Neuron (in vitro differentiated cells): ENCODE measurements at regions not wholly inside any gene's neighbourhood (a gene's known extent, or its start where the extent isn't known, plus 50 kb on each side); places are given as distances from the start of the nearest gene placed in this dataset.
"Not testable (repeated sequence)": the region's sequence is repeated elsewhere in the genome, so short reads cannot be mapped to it uniquely, and the experiment has no call there.

ENCODE experiments used
- H2AFZ ChIP-seq: one replicate; pipeline ENCODE4 v1.6.1; 2013; ENCODE audit warnings: low read depth, mild to moderate bottlenecking, inconsistent platforms, low read length, moderate library complexity
- H3K27me3 ChIP-seq: one replicate; pipeline ENCODE4 v1.6.1; 2013; ENCODE audit warnings: low read length; ENCODE audit not compliant: insufficient read depth
- H3K36me3 ChIP-seq: one replicate; pipeline ENCODE4 v1.6.1; 2013; ENCODE audit warnings: low read length; ENCODE audit not compliant: insufficient read depth
- H3K4me1 ChIP-seq: one replicate; pipeline ENCODE4 v1.6.1; 2013; ENCODE audit warnings: low read length; ENCODE audit not compliant: insufficient read depth
- H3K4me3 ChIP-seq: 2 replicates; pipeline ENCODE4 v1.5.1; 2013; ENCODE audit warnings: mild to moderate bottlenecking, low read length, moderate library complexity
- H3K9me3 ChIP-seq: one replicate; pipeline ENCODE4 v1.6.1; 2013; ENCODE audit warnings: low read length

DNA sequence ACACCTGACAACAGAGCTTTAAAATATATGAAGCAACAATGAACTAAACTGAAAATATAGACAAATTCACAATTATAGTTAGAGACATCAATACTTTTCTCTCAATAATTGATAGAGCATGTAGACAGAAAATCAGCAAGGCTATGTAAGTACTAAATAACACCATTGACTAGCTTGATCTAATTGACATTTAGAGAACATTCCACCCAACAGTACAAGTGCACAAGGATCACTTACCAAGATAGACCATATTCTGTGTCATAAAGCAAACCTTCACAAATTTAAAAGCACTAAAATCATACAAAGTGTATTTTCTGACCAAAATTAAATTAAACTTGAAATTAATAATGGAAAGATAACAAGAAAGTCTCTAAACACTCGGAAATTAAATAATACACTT, 562.5 kb downstream of the INSC start:
- Histone ChIP-seq H3K36me3 (no peaks in the 10 kb centered on the region), H3K4me1 (no peaks in the 10 kb centered on the region), H2AFZ (no peak overlapping the region), H3K4me3 (no peak overlapping the region), H3K27me3 (no peaks in the 10 kb centered on the region), H3K9me3 (no peaks in the 10 kb centered on the region)

DNA sequence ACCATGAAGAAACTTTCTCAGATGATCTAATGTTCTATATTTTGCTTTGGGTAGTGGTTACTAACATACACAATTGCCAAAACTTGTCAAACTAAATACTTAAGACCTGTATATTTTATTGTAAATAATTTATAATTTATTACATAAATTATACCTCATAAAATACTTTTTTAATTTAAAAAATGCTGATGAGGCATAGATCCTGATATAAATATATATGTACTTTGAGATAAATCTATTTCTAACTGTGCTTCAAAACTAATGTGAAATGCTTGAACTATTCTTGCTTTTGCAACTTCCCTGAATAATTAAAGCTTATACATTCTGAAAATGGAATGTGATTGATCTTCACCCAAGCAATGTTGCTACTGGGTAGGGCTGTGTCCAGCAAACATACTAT, 568.8 kb downstream of the INSC start:
- Histone ChIP-seq H3K9me3 (no peaks in the 10 kb centered on the region), H3K4me3 (no peak overlapping the region), H2AFZ (no peak overlapping the region)

DNA sequence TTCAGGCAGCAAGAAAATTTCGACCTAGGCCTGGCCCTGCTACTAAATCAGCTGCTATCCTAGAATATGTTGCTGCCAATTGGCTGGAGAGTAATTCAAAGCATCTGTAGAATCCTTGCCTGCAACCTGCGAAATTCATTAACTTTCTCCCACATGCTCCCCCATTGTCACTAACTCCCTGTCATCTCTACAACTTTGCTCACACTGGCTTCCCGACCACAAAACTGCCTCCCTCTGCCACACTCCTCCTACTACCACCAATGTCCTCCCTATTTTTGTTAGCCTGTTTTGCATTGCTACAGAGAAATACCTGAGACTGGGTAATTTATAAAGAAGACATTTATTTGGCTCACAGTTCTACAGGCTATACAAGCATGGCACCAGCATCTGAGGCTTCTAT, 570.6 kb downstream of the INSC start:
- Histone ChIP-seq H3K9me3 (no peaks in the 10 kb centered on the region), H3K4me1 (no peaks in the 10 kb centered on the region), H2AFZ (no peak overlapping the region), H3K27me3 (no peaks in the 10 kb centered on the region), H3K4me3 (no peak overlapping the region), H3K36me3 (no peaks in the 10 kb centered on the region)

More for the DNA sequence above, 568.8 kb downstream of the INSC start:
- no peaks in the 10 kb centered on the region for H3K4me1 ChIP-seq
- no peaks in the 10 kb centered on the region for H3K27me3 ChIP-seq
- no peaks in the 10 kb centered on the region for H3K36me3 ChIP-seq

DNA sequence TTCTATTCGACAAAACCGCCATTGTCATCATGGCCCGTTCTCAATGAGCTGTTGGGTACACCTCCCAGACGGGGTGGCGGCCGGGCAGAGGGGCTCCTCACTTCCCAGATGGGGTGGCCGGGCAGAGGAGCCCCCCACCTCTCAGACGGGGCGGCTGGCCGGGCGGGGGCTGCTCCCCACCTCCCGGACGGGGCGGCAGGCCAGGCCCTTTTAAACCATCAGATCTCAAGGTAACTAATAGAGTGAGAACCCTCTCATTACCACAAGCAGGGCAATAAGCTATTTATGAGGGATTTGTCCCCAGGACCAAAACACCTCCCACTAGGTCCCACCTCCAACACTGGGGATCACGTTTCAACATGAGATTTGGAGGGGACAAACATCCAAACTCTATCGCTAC, 571.5 kb downstream of the INSC start:
- not testable (repeated sequence) for H2AFZ ChIP-seq, H3K4me3 ChIP-seq, H3K9me3 ChIP-seq, H3K4me1 ChIP-seq, H3K27me3 ChIP-seq, H3K36me3 ChIP-seq

DNA sequence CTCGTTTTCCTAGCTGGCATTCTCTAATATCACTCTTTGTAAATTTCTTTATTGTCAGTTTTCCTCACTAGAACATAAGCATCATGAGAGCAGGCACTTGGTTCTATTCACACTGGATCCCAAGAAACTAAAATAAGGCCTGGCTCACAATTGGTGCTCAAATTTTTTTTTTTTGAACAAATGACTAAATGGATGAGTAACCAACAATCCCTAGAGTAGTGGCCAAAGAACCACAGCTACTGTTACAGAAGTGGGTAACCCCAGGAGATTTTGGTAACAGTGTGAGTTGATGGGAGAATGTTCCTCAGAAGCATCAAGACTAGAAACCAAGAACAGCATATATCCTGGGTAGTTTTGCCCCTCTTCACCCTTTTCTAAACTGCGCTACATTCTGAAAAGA, 572.6 kb downstream of the INSC start:
- no peak overlapping the region for H3K4me3 ChIP-seq
- no peaks in the 10 kb centered on the region for H3K4me1 ChIP-seq
- H2AFZ ChIP-seq, result no peak overlapping the region
- no peaks in the 10 kb centered on the region for H3K9me3 ChIP-seq
- no peaks in the 10 kb centered on the region for H3K36me3 ChIP-seq
- H3K27me3 ChIP-seq, result no peaks in the 10 kb centered on the region

DNA sequence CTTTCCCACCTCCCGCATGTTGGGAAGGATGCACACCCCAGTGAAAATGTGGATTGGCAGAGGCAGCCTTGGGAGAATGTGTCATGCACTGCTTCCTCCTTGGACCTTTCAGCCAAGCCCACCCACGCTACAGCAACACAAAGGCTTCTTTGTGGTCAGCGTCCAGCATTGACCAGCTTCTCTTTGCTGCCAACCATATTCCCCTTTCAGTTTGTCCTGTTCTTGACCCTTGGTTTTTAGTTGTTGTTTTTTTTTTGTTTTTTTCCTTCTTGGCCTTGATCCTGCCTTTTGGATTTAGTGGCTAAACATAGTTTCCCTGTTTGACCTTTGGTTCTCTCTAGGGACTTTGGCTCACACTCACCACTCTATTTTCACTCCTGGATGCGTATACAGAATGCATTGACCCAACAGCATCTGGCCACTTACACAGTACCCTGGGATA, 573.6 kb downstream of the INSC start:
- H3K36me3 ChIP-seq, result no peaks in the 10 kb centered on the region
- no peaks in the 10 kb centered on the region for H3K27me3 ChIP-seq
- H3K4me3 ChIP-seq, result no peak overlapping the region
- no peak overlapping the region for H2AFZ ChIP-seq
- no peaks in the 10 kb centered on the region for H3K4me1 ChIP-seq
- no peaks in the 10 kb centered on the region for H3K9me3 ChIP-seq

DNA sequence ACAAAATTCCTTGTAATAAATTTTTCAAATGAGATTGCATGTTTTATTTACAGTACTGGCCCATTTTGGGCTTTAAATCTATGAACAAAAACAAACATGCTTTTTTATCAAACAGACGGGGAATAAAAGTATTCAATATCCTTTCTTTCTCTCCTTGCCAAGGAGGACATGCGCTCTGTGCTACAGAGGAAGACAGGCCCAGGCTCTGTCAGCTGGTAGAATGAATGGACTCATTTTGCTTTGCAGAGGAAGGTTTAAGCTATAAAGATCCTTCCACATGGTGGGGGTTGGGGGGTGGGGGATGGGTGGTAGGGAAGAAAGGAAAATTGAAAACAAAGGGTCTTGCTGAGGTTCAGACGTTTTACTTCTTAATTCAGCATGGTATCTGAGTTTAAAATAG, 575.6 kb downstream of the INSC start:
- no peak overlapping the region for H3K4me3 ChIP-seq
- no peaks in the 10 kb centered on the region for H3K36me3 ChIP-seq
- no peaks in the 10 kb centered on the region for H3K9me3 ChIP-seq
- no peaks in the 10 kb centered on the region for H3K27me3 ChIP-seq
- H2AFZ ChIP-seq, result no peak overlapping the region
- H3K4me1 ChIP-seq, result no peaks in the 10 kb centered on the region

DNA sequence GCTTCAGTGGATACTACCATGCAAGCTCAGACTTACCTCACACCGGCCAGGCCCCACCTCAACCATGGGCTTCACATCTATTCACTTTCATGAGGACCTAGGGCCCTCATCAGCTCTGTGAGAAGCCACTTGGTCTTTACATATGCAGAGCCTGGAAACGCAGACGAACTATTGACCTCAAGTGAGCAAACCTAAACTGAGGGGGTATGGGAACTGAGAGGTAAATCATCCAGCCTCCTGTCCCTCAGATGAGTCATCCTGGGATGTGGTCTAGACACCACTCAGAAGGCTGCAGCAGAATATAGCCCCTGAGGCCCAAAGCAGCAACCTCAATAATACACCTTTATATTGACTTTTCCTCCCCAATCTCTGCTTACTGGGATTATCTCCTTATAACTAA, 578.0 kb downstream of the INSC start:
- no peaks in the 10 kb centered on the region for H3K36me3 ChIP-seq
- no peak overlapping the region for H2AFZ ChIP-seq
- H3K4me1 ChIP-seq, result no peaks in the 10 kb centered on the region
- H3K27me3 ChIP-seq, result no peaks in the 10 kb centered on the region
- no peaks in the 10 kb centered on the region for H3K9me3 ChIP-seq
- H3K4me3 ChIP-seq, result no peak overlapping the region

DNA sequence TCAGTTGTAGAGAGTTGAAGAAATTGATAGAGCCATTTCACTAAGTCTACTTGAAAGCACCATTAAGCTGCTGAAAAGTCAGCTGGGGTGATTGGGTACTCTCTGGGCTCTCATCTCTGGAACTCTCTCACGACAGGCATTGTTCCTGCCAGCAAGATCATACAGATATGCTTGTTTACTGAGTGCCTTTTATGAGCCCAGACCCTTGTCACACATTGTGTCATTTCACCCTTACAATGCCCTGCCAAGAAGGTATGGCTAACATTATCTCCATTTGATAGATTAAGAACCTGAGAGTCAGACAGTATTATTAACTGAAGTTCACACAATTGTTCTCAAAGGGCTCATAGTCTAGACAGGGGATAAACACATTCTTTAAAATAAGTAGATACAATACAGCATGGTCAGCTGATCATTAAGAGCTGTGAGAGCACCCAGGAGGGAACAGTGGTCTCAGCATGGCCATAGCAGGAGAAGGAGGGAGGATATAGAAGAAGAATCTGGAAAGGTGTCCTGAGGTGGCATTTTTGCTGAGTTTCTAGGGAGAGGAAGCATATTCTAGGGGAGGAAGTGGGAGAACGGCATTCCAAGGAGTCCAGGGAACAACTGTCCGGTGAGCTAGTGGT, 580.5 kb downstream of the INSC start:
- H2AFZ ChIP-seq, result no peak overlapping the region
- no peaks in the 10 kb centered on the region for H3K4me1 ChIP-seq
- H3K4me3 ChIP-seq, result no peak overlapping the region
- no peaks in the 10 kb centered on the region for H3K9me3 ChIP-seq
- H3K36me3 ChIP-seq, result no peaks in the 10 kb centered on the region
- H3K27me3 ChIP-seq, result no peaks in the 10 kb centered on the region

DNA sequence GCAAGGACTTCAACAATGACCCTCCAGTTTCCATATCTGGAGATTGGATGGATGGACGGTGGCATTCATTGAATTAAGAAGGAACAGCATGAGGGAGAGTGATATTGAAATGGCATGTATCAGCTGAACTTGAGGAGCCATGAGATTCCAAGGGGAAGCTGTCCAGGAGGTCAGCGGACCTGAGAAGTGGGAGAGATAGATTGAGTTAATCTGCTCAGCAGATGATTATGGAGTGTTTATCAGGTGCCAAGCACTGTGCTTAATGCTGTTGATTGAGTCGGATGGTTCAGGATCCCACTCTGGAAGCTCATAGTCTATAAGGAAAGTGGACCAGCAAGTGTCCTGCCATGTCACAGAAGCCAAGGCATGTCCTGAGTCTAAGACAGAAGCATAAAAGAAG, 581.3 kb downstream of the INSC start:
- Histone ChIP-seq H3K36me3 (no peaks in the 10 kb centered on the region), H3K4me3 (no peak overlapping the region), H3K4me1 (no peaks in the 10 kb centered on the region), H2AFZ (no peak overlapping the region), H3K27me3 (no peaks in the 10 kb centered on the region), H3K9me3 (no peaks in the 10 kb centered on the region)

DNA sequence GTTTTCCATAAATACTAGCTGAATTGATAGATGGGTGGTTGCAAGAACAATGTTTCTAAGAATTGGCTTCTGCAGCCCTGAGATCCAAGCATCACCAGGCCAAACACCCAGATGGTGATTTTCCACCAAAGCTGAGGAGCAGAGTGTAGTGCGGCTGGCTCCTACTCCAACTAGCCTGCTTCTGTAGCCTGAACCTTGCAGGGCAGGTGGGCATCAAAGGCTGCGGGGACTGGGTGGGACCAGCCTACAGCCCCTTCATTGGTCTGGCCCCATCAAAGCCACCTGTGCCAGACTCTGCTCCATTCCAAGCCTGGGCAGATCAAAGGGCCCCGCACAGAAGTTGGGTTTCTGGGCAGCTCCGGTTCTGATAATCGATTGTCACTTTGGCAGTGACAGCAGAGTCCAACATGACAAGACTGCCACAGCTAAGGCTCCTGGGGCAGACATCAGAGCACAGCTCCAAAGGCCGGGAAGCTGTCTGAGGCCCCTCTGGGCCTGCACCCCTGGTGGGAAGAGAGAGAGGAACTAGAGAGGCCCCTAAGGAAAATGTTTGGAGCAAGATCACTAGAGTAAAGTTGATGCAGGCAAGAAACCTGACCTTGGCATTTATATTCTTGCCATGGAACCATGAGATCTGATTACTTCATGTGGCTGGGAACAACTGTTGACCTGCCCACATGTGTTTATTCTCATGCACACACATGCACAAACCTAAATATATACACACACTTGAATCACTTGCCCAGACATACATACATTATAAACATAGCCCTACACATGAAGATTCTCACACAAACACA, 582.9 kb downstream of the INSC start:
- H3K27me3 ChIP-seq, result no peaks in the 10 kb centered on the region

DNA sequence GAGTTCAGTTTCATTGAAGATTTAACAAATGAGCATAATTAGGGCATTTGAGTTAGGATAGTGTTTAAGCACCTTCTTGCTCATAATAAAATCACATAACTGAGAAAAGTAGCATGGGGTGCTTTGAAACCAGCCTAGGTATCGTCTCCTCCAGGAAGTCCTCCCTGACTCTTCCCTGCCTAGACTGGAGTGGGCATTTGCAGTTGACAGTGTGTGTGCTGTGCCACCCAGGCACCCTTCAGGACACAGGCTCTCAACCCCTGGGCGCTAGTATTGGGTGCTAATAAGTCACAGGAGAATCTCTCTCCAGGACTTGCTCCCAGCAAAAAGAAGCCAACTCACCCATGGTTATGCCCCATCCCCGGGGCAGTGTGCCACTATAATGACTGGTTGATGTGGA, 584.1 kb downstream of the INSC start:
- Histone ChIP-seq H3K4me3 (no peak overlapping the region), H3K27me3 (no peaks in the 10 kb centered on the region), H3K4me1 (no peaks in the 10 kb centered on the region), H3K9me3 (no peaks in the 10 kb centered on the region), H2AFZ (no peak overlapping the region), H3K36me3 (no peaks in the 10 kb centered on the region)

More for the DNA sequence above, 582.9 kb downstream of the INSC start:
- Histone ChIP-seq H3K4me1 (no peaks in the 10 kb centered on the region), H3K9me3 (no peaks in the 10 kb centered on the region), H2AFZ (no peak overlapping the region), H3K4me3 (no peak overlapping the region), H3K36me3 (no peaks in the 10 kb centered on the region)

DNA sequence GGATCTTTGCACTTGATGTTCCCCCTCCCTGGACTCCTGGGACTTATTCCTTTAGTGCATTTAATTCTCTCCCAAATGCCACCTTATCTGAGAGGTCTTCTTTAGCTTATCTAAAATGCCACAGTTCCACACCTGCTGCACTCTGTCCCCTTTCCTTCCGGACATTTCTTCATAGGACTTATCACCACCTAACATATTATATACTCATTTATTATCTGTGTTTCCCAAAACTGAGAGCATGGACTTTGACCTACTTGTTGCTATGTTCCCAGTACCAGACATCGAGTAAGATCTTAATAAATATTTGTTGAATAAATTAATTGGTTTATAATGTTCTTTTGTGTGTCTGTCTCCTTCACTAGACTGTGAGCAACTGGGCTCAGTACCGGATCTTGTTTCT, 585.3 kb downstream of the INSC start:
- no peaks in the 10 kb centered on the region for H3K27me3 ChIP-seq
- no peaks in the 10 kb centered on the region for H3K36me3 ChIP-seq
- H3K9me3 ChIP-seq, result no peaks in the 10 kb centered on the region
- H2AFZ ChIP-seq, result no peak overlapping the region
- no peak overlapping the region for H3K4me3 ChIP-seq
- no peaks in the 10 kb centered on the region for H3K4me1 ChIP-seq

DNA sequence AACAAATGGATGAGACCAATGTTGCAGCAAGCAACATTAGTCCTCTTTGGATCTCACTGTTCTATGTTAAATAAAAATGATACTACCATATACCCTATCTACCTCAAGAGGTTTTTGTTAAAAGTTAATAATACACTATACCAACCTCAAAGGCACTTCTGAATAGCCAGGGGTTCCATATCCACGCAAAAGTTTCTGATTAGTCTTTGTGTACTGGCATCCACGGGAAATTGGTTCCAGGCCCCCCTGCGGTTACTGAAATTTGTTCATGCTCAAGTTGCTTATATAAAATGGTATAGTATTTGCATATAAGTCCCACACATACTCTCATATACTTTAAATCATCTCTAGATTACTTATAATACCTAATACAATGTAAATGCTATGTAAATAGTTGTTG, 585.7 kb downstream of the INSC start:
- H3K4me3 ChIP-seq, result no peak overlapping the region
- H3K27me3 ChIP-seq, result no peaks in the 10 kb centered on the region
- H2AFZ ChIP-seq, result no peak overlapping the region
- no peaks in the 10 kb centered on the region for H3K4me1 ChIP-seq
- no peaks in the 10 kb centered on the region for H3K9me3 ChIP-seq
- H3K36me3 ChIP-seq, result no peaks in the 10 kb centered on the region
